Mesenchymal stem cell (in vitro differentiated cells and primary cell): ENCODE measurements at regions not wholly inside any gene's neighbourhood (a gene's known extent, or its start where the extent isn't known, plus 50 kb on each side); places are given as distances from the start of the nearest gene placed in this dataset.

ENCODE experiments used
- DNase-seq: peaks from one replicate; pipeline ENCODE4 v3.0.0-alpha.2; 2013
- H2AFZ ChIP-seq: one replicate; pipeline ENCODE4 v1.6.1; 2013; ENCODE audit warnings: low read depth, mild to moderate bottlenecking, control low read depth, inconsistent platforms, low read length, moderate library complexity
- H2AK5ac ChIP-seq: 2 replicates; pipeline ENCODE4 v1.6.1; 2013; ENCODE audit warnings: low read length, moderate library complexity, mild to moderate bottlenecking, inconsistent platforms; ENCODE audit not compliant: severe bottlenecking
- H2BK120ac ChIP-seq: one replicate; pipeline ENCODE4 v1.6.1; 2013; ENCODE audit warnings: low read depth, mild to moderate bottlenecking, inconsistent platforms, low read length, moderate library complexity
- H2BK12ac ChIP-seq, 2 experiments: one replicate each; pipeline ENCODE4 v1.6.1; 2013; ENCODE audit warnings: inconsistent platforms in 2 of 2, low read length in 2 of 2, mild to moderate bottlenecking in 2 of 2, moderate library complexity in 2 of 2, control low read depth in 1 of 2
- H2BK15ac ChIP-seq: one replicate; pipeline ENCODE4 v1.6.1; 2013; ENCODE audit warnings: mild to moderate bottlenecking, low read depth, inconsistent platforms; ENCODE audit not compliant: poor library complexity, severe bottlenecking
- H2BK5ac ChIP-seq: 2 replicates; pipeline ENCODE4 v1.6.1; 2013; ENCODE audit warnings: low read depth, mild to moderate bottlenecking, low read length, control low read depth, inconsistent platforms; ENCODE audit not compliant: poor library complexity, severe bottlenecking
- H3K14ac ChIP-seq, 2 experiments: one replicate each; pipeline ENCODE4 v1.6.1; 2013; ENCODE audit warnings: inconsistent platforms in 2 of 2, low read length in 2 of 2, control low read depth in 1 of 2, mild to moderate bottlenecking in 1 of 2, moderate library complexity in 1 of 2
- H3K18ac ChIP-seq, 2 experiments: one replicate each; pipeline ENCODE4 v1.6.1; 2013; ENCODE audit warnings: inconsistent platforms in 2 of 2, low read length in 2 of 2, control low read depth in 1 of 2, low read depth in 1 of 2, mild to moderate bottlenecking in 1 of 2
- H3K23ac ChIP-seq, 2 experiments: one replicate each; pipeline ENCODE4 v1.6.1; 2013; ENCODE audit warnings: inconsistent platforms in 2 of 2, low read length in 2 of 2, mild to moderate bottlenecking in 2 of 2, moderate library complexity in 2 of 2, control low read depth in 1 of 2
- H3K27ac ChIP-seq: 2 replicates; pipeline ENCODE4 v1.5.1; 2013; ENCODE audit warnings: mild to moderate bottlenecking, moderate library complexity, low read length, control low read depth, inconsistent platforms; ENCODE audit not compliant: poor library complexity, severe bottlenecking
- H3K27me3 ChIP-seq, 2 experiments: 2 replicates each; pipeline versions ENCODE4 v1.6.1 to v1.7.0; 2013; ENCODE audit warnings: low read length in 2 of 2, mild to moderate bottlenecking in 2 of 2, moderate library complexity in 2 of 2, control low read depth in 1 of 2, inconsistent platforms in 1 of 2; ENCODE audit not compliant: control insufficient read depth in 1 of 2, insufficient read depth in 1 of 2
- H3K36me3 ChIP-seq, 2 experiments: 2 replicates each; pipeline versions ENCODE4 v1.6.1 to v1.7.0; 2013; ENCODE audit warnings: low read length in 2 of 2, control low read depth in 1 of 2, inconsistent platforms in 1 of 2, low read depth in 1 of 2, mild to moderate bottlenecking in 1 of 2; ENCODE audit not compliant: insufficient read depth in 2 of 2, control insufficient read depth in 1 of 2
- H3K4ac ChIP-seq, 2 experiments: one replicate each; pipeline ENCODE4 v1.6.1; 2013; ENCODE audit warnings: inconsistent platforms in 2 of 2, low read length in 2 of 2, mild to moderate bottlenecking in 2 of 2, moderate library complexity in 2 of 2, control low read depth in 1 of 2, low read depth in 1 of 2
- H3K4me1 ChIP-seq: 2 replicates; pipeline ENCODE4 v1.6.1; 2013; ENCODE audit warnings: low read depth, low read length, control low read depth; ENCODE audit not compliant: control insufficient read depth, insufficient read depth
- H3K4me2 ChIP-seq: 2 replicates; pipeline ENCODE4 v1.6.1; 2013; ENCODE audit warnings: low read length, mild to moderate bottlenecking, inconsistent platforms; ENCODE audit not compliant: poor library complexity, severe bottlenecking
- H3K4me3 ChIP-seq, 2 experiments: 2 replicates each; pipeline versions ENCODE4 v1.5.1 to v1.7.0; 2013; ENCODE audit warnings: low read length in 2 of 2, mild to moderate bottlenecking in 2 of 2, control low read depth in 1 of 2, low read depth in 1 of 2; ENCODE audit not compliant: insufficient read depth in 1 of 2
- H3K79me1 ChIP-seq: replicated peaks from 2 replicates; pipeline ENCODE4 v1.6.1; 2013; ENCODE audit warnings: mild to moderate bottlenecking, control low read depth, low read length, inconsistent platforms; ENCODE audit not compliant: poor library complexity, severe bottlenecking
- H3K9ac ChIP-seq: 2 replicates; pipeline ENCODE4 v1.7.0; 2013; ENCODE audit warnings: mild to moderate bottlenecking, low read length, moderate library complexity
- H3K9me3 ChIP-seq: 2 replicates; pipeline ENCODE4 v1.7.0; 2013; ENCODE audit warnings: mild to moderate bottlenecking, low read length; ENCODE audit not compliant: control insufficient read depth
- H4K8ac ChIP-seq: one replicate; pipeline ENCODE4 v1.6.1; 2013; ENCODE audit warnings: inconsistent platforms, mild to moderate bottlenecking, low read length, moderate library complexity
- H4K91ac ChIP-seq: one replicate; pipeline ENCODE4 v1.6.1; 2013; ENCODE audit warnings: mild to moderate bottlenecking, low read length, inconsistent platforms
- WGBS: methylation state at CpG from one replicate; pipeline ENCODE4 v1.1.7; 2013; ENCODE audit warnings: mixed read lengths; 5-methylcytosine and 5-hydroxymethylcytosine counted together

DNA sequence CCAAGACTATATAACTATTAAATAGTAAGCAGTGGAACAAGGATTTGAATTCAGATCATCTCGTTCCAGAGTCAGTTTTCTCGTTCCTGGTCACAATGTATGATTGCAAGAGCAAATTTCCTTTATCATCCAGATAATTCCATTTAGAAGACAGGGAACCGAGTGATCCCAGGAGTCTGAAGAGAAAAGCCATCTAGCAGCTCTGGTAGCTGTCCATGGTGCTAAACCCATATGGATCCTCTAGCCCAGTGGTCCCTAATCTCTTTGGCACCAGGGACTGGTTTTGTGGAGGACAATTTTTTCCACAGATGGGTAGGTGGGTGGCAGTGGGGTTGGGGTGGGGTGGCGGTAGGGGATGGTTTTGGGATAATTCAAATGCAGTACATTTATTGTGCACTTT, 229.4 kb downstream of the PTPRU start:
- no peak overlapping the region for H2BK12ac ChIP-seq
- H3K36me3 ChIP-seq, result no peaks in the 10 kb centered on the region
- peak; percentile 7 for DNase-seq
- no peak overlapping the region for H2AFZ ChIP-seq
- H3K4me2 ChIP-seq, result no peak overlapping the region
- no peak overlapping the region for H3K4ac ChIP-seq
- no peak overlapping the region for H4K91ac ChIP-seq
- H3K27ac ChIP-seq, result no peak overlapping the region
- no peak overlapping the region for H3K18ac ChIP-seq
- H3K4me3 ChIP-seq, result no peak overlapping the region
- no peak overlapping the region for H2AK5ac ChIP-seq
- peaks cover 11% of the 10 kb centered on the region for H3K9me3 ChIP-seq
- H3K14ac ChIP-seq, result no peak overlapping the region
- H3K4me1 ChIP-seq, result peaks cover 1% of the 10 kb centered on the region
- no peak overlapping the region for H2BK15ac ChIP-seq
- H2BK5ac ChIP-seq, result no peak overlapping the region
- H3K9ac ChIP-seq, result no peak overlapping the region
- no peaks in the 10 kb centered on the region for H3K79me1 ChIP-seq
- no peak overlapping the region for H2BK120ac ChIP-seq
- 59% methylated on average over 3 of the region's 4 CpGs for WGBS
- H3K27me3 ChIP-seq, result peaks cover 18 to 20% of the 10 kb centered on the region in 2 experiments
- H4K8ac ChIP-seq, result no peak overlapping the region
- H3K23ac ChIP-seq, result no peak overlapping the region

DNA sequence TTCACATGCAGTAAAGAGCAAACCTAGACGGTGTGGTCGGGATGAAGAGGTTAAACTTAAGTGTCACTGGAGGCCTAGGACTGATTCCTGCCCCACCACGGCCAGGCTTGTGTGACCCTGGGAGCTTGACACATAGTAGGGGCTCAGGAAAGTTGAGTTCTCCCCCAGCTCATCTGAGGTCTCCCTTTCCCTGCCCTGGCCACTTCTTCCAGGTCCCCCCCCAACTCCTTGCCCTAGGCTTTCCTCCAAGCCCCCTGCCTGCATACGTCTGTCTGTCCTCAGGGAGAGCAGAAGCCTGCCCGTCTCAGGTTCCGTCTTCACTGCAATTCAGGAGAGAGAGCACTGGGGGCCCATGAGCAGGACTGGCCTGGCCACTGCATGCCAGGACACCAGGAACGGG, 225.8 kb downstream of the PTPRU start:
- no peak overlapping the region for H2BK15ac ChIP-seq

DNA sequence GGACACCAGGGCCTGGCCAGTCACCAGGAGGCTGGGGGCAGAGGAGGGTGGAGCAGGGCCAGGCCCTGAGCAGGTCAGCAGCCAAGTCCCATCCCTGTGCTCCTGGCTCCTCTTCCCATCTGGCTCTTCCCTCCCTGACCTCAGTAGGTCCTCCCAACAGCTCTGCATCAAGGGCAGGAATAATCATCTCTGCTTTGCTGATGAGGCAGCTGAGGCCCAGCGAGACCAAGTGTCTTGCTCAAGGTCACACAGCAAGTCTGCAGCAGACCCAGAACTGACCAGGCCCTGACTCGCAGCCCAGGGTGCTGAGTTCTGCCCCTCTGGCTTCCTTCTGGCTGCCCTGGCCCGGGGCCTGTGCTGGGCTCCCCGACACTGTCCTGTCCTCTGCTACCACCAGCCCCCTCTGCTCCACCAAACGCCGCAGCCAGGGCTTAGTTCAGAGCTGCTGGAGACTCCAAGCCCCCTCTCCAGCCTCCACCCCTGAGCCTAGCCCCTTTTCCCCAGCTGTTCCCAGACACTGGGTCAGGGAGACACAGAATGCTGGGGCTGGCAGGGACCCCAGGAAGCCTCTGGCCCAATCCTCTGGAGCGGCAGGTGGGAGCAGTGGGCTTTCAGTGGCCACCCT, 224.9 kb downstream of the PTPRU start:
- Histone ChIP-seq H3K27ac (no peak overlapping the region), H2AFZ (no peak overlapping the region), H4K8ac (no peak overlapping the region), H2BK5ac (no peak overlapping the region), H3K79me1 (no peaks in the 10 kb centered on the region), H3K9me3 (peaks cover 11% of the 10 kb centered on the region), H3K4me3 (no peak overlapping the region), H3K4me1 (peaks cover 1% of the 10 kb centered on the region), H3K36me3 (no peaks in the 10 kb centered on the region), H2BK12ac (no peak overlapping the region), H2AK5ac (no peak overlapping the region), H3K23ac (no peak overlapping the region), H2BK15ac (no peak overlapping the region), H3K4ac (no peak overlapping the region), H3K18ac (no peak overlapping the region), H3K4me2 (no peak overlapping the region), H3K9ac (no peak overlapping the region), H2BK120ac (no peak overlapping the region), H3K14ac (no peak overlapping the region), H4K91ac (no peak overlapping the region), H3K27me3 (peaks cover 32 to 49% of the 10 kb centered on the region in 2 experiments)
- DNase-seq, result no peak
- WGBS, result 75% methylated on average over 7 of the region's 7 CpGs

More for the DNA sequence above, 225.8 kb downstream of the PTPRU start:
- Histone ChIP-seq H3K27ac (no peak overlapping the region), H3K9ac (no peak overlapping the region), H3K23ac (no peak overlapping the region), H3K4me3 (no peak overlapping the region), H2AFZ (no peak overlapping the region), H3K79me1 (no peaks in the 10 kb centered on the region), H4K8ac (no peak overlapping the region), H3K14ac (no peak overlapping the region), H3K4ac (no peak overlapping the region), H2AK5ac (no peak overlapping the region), H3K18ac (no peak overlapping the region), H2BK5ac (no peak overlapping the region), H3K9me3 (peaks cover 11% of the 10 kb centered on the region), H3K4me2 (no peak overlapping the region), H3K4me1 (peaks cover 1% of the 10 kb centered on the region), H3K36me3 (no peaks in the 10 kb centered on the region), H2BK120ac (no peak overlapping the region), H2BK12ac (no peak overlapping the region), H3K27me3 (peaks cover 31 to 42% of the 10 kb centered on the region in 2 experiments), H4K91ac (no peak overlapping the region)
- DNase-seq, result no peak
- 76% methylated on average over 7 of the region's 7 CpGs for WGBS

DNA sequence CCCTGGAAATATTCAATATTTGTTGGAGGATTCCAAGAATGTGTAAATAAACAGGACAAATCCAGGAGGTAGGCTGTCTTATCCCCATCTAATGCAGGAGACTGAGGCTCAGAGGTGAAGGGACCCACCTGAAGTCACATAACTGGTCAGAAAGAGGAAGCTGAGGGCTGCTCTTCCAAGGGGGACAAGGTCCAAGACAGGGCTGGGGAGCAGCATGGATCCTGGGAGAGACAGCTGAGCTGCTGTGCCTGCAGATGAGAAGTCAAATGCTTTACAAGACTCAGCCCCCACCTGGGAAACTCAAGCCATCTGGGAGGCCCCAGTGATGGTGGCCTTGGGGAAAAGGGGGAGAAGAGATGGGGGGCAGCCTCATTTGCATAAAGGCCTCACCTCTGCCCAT, 224.4 kb downstream of the PTPRU start:
- H3K4me1 ChIP-seq, result peaks cover 1% of the 10 kb centered on the region
- H3K23ac ChIP-seq, result no peak overlapping the region
- no peak overlapping the region for H2BK120ac ChIP-seq
- H3K4me2 ChIP-seq, result no peak overlapping the region
- H2BK5ac ChIP-seq, result no peak overlapping the region
- no peak for DNase-seq
- no peak overlapping the region for H2BK12ac ChIP-seq
- no peak overlapping the region for H3K18ac ChIP-seq
- H3K4me3 ChIP-seq, result no peak overlapping the region
- H3K79me1 ChIP-seq, result no peaks in the 10 kb centered on the region
- no peak overlapping the region for H2AFZ ChIP-seq
- H3K27ac ChIP-seq, result no peak overlapping the region
- H3K9me3 ChIP-seq, result peaks cover 10% of the 10 kb centered on the region
- no peak overlapping the region for H2AK5ac ChIP-seq
- H3K27me3 ChIP-seq, result peaks cover 32 to 54% of the 10 kb centered on the region in 2 experiments
- no peaks in the 10 kb centered on the region for H3K36me3 ChIP-seq
- H3K9ac ChIP-seq, result no peak overlapping the region
- H3K4ac ChIP-seq, result no peak overlapping the region
- no peak overlapping the region for H4K91ac ChIP-seq
- no peak overlapping the region for H2BK15ac ChIP-seq
- no peak overlapping the region for H4K8ac ChIP-seq
- H3K14ac ChIP-seq, result no peak overlapping the region
